Choroid plexus epithelial cell (primary cell): ENCODE measurements at regions not wholly inside any gene's neighbourhood (a gene's known extent, or its start where the extent isn't known, plus 50 kb on each side); places are given as distances from the start of the nearest gene placed in this dataset.

ENCODE experiments used
- DNase-seq: peaks from one replicate; pipeline ENCODE4 v3.0.0-alpha.2; 2010; ENCODE audit warnings: low read depth
- H3K4me3 ChIP-seq: 2 replicates; pipeline ENCODE4 v1.5.1; 2011; ENCODE audit warnings: low read depth, mild to moderate bottlenecking, control low read depth, low read length, moderate library complexity
- TF ChIP-seq, protein P1 (sequence below): conservative IDR thresholded peaks from 2 replicates; pipeline ENCODE4 v1.5.1; 2011; ENCODE audit warnings: low read depth, mild to moderate bottlenecking, control low read depth, inconsistent platforms, low read length, moderate library complexity

DNA sequence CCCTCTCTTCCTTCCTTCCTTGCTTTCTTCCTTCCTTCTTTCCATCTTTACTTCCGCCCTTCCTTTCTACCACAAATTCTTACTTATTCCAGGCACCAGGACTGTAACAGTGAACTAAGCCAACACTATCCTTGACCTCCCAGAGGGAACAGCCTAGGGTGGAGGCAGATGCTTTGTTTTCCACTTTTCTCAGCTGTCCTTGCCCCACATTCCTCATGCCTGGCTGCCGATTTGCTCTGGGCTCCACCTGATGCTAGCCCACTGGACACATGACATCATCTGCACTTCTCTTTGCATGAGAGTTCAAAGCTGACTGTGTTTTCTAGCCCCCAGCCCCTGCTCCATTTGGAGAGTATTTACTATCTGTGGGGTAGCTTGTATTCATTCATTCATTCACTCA lies 283.0 kb downstream of the MAF start:
- no peak overlapping the region for H3K4me3 ChIP-seq
- TF ChIP-seq, protein P1, sequence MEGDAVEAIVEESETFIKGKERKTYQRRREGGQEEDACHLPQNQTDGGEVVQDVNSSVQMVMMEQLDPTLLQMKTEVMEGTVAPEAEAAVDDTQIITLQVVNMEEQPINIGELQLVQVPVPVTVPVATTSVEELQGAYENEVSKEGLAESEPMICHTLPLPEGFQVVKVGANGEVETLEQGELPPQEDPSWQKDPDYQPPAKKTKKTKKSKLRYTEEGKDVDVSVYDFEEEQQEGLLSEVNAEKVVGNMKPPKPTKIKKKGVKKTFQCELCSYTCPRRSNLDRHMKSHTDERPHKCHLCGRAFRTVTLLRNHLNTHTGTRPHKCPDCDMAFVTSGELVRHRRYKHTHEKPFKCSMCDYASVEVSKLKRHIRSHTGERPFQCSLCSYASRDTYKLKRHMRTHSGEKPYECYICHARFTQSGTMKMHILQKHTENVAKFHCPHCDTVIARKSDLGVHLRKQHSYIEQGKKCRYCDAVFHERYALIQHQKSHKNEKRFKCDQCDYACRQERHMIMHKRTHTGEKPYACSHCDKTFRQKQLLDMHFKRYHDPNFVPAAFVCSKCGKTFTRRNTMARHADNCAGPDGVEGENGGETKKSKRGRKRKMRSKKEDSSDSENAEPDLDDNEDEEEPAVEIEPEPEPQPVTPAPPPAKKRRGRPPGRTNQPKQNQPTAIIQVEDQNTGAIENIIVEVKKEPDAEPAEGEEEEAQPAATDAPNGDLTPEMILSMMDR: no peak
- no peak for DNase-seq

- TF ChIP-seq, protein P1: no peak
- no peak for DNase-seq
- no peak overlapping the region for H3K4me3 ChIP-seq
These were observed 283.5 kb downstream of the MAF start for GRCh38 chr16:79317026-79317425.

GRCh38 chr16:79316004-79316458 lies 284.5 kb downstream of the MAF start:
- TF ChIP-seq, protein P1: no peak
- no peak for DNase-seq

DNA sequence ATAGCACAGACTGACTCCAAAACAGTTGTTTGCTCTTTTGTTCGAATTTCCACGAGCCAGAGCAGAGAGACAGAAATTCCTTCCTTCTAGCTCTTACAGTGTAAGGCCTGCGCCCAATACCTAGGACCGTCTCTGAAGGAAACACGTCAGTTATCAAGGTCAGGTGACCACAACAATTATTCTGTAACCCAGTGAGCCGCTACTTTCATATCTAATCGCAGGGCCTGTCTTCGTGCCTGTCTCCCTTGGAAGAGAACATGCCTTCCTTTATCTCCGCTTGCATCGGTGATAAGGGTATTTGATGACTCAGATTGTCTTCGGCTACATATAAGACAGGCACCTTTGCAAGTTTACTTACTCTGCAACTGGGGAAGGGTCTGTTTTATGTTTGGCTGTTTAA lies 288.0 kb downstream of the MAF start:
- H3K4me3 ChIP-seq: no peak overlapping the region
- TF ChIP-seq, protein P1: no peak
- DNase-seq: no peak

More at GRCh38 chr16:79316004-79316458, 284.5 kb downstream of the MAF start:
- H3K4me3 ChIP-seq: no peak overlapping the region

- no peak for DNase-seq
- TF ChIP-seq, protein P1: no peak
- no peak overlapping the region for H3K4me3 ChIP-seq
These were observed 289.8 kb downstream of the MAF start for GRCh38 chr16:79310710-79311109.

GRCh38 chr16:79309606-79310005 lies 290.9 kb downstream of the MAF start:
- TF ChIP-seq, protein P1: no peak
- no peak overlapping the region for H3K4me3 ChIP-seq
- DNase-seq: no peak

GRCh38 chr16:79307214-79307613 lies 293.3 kb downstream of the MAF start:
- DNase-seq: no peak
- TF ChIP-seq, protein P1: no peak
- H3K4me3 ChIP-seq: no peak overlapping the region
